ENCODE measurements at regions not wholly inside any gene's neighbourhood (a gene's known extent, or its start where the extent isn't known, plus 50 kb on each side); places are given as distances from the start of the nearest gene placed in this dataset.

GRCh38 chr4:177579649-177580048, 137.4 kb upstream of the AGA start:
- H3K27me3 Mint-ChIP-seq (ENCODE audit: unreplicated experiment) = no peaks in the 10 kb centered on the region
- no peak for DNase-seq (ENCODE audit: low spot score)

GRCh38 chr4:177582992-177583391, 140.8 kb upstream of the AGA start:
- Mint-ChIP-seq H3K36me3 (ENCODE audit: low read depth, unreplicated experiment) (no peaks in the 10 kb centered on the region), H3K4me1 (ENCODE audit: unreplicated experiment) (no peaks in the 10 kb centered on the region), H3K27ac (ENCODE audit: unreplicated experiment) (no peak overlapping the region), H3K27me3 (ENCODE audit: unreplicated experiment) (no peaks in the 10 kb centered on the region), H3K4me3 (ENCODE audit: unreplicated experiment) (no peak overlapping the region), H3K9me3 (ENCODE audit: unreplicated experiment) (no peaks in the 10 kb centered on the region)
- no peak for DNase-seq (ENCODE audit: low spot score)
- TF ChIP-seq CTCF (IDR thresholded peaks at IDR 0.05; ENCODE audit: unreplicated experiment) = no peak

More at GRCh38 chr4:177579649-177580048, 137.4 kb upstream of the AGA start:
- Mint-ChIP-seq H3K4me1 (ENCODE audit: unreplicated experiment) (no peaks in the 10 kb centered on the region), H3K9me3 (ENCODE audit: unreplicated experiment) (no peaks in the 10 kb centered on the region), H3K36me3 (ENCODE audit: low read depth, unreplicated experiment) (no peaks in the 10 kb centered on the region), H3K4me3 (ENCODE audit: unreplicated experiment) (no peak overlapping the region), H3K27ac (ENCODE audit: unreplicated experiment) (no peak overlapping the region)
- no peak for TF ChIP-seq CTCF (IDR thresholded peaks at IDR 0.05; ENCODE audit: unreplicated experiment)

- no peaks in the 10 kb centered on the region for H3K27me3 Mint-ChIP-seq (ENCODE audit: unreplicated experiment)
- no peak for DNase-seq (ENCODE audit: low spot score)
- no peak overlapping the region for H3K4me3 Mint-ChIP-seq (ENCODE audit: unreplicated experiment)
- TF ChIP-seq CTCF (IDR thresholded peaks at IDR 0.05; ENCODE audit: unreplicated experiment) = no peak
- no peaks in the 10 kb centered on the region for H3K36me3 Mint-ChIP-seq (ENCODE audit: low read depth, unreplicated experiment)
- no peaks in the 10 kb centered on the region for H3K4me1 Mint-ChIP-seq (ENCODE audit: unreplicated experiment)
- no peak overlapping the region for H3K27ac Mint-ChIP-seq (ENCODE audit: unreplicated experiment)
- no peaks in the 10 kb centered on the region for H3K9me3 Mint-ChIP-seq (ENCODE audit: unreplicated experiment)
These were observed 145.8 kb upstream of the AGA start for GRCh38 chr4:177587989-177588388.

- no peak overlapping the region for H3K27ac Mint-ChIP-seq (ENCODE audit: unreplicated experiment)
- H3K4me1 Mint-ChIP-seq (ENCODE audit: unreplicated experiment) = no peaks in the 10 kb centered on the region
- DNase-seq (ENCODE audit: low spot score) = no peak
- H3K36me3 Mint-ChIP-seq (ENCODE audit: low read depth, unreplicated experiment) = no peaks in the 10 kb centered on the region
- H3K4me3 Mint-ChIP-seq (ENCODE audit: unreplicated experiment) = no peak overlapping the region
- H3K9me3 Mint-ChIP-seq (ENCODE audit: unreplicated experiment) = no peaks in the 10 kb centered on the region
- H3K27me3 Mint-ChIP-seq (ENCODE audit: unreplicated experiment) = peaks cover 1% of the 10 kb centered on the region
- TF ChIP-seq CTCF (IDR thresholded peaks at IDR 0.05; ENCODE audit: unreplicated experiment) = no peak
These were observed 153.1 kb upstream of the AGA start for GRCh38 chr4:177595386-177595785.

GRCh38 chr4:177596035-177596434, 153.8 kb upstream of the AGA start:
- no peaks in the 10 kb centered on the region for H3K9me3 Mint-ChIP-seq (ENCODE audit: unreplicated experiment)
- no peak overlapping the region for H3K4me3 Mint-ChIP-seq (ENCODE audit: unreplicated experiment)
- DNase-seq (ENCODE audit: low spot score) = no peak
- TF ChIP-seq CTCF (IDR thresholded peaks at IDR 0.05; ENCODE audit: unreplicated experiment) = no peak
- H3K27me3 Mint-ChIP-seq (ENCODE audit: unreplicated experiment) = peaks cover 1% of the 10 kb centered on the region
- no peak overlapping the region for H3K27ac Mint-ChIP-seq (ENCODE audit: unreplicated experiment)
- H3K4me1 Mint-ChIP-seq (ENCODE audit: unreplicated experiment) = no peaks in the 10 kb centered on the region
- H3K36me3 Mint-ChIP-seq (ENCODE audit: low read depth, unreplicated experiment) = no peaks in the 10 kb centered on the region

All from endothelial cell (in vitro differentiated cells).